Neural progenitor cell (in vitro differentiated cells): ENCODE measurements at regions not wholly inside any gene's neighbourhood (a gene's known extent, or its start where the extent isn't known, plus 50 kb on each side); places are given as distances from the start of the nearest gene placed in this dataset.

ENCODE experiments used
- CTCF ChIP-seq: fragments of 200-600 bp; sonication (generic); IDR thresholded peaks from 2 replicates; pipeline ENCODE4 v1.5.1; 2017; ENCODE audit warnings: antibody characterized with exemption, mild to moderate bottlenecking
- EZH2 ChIP-seq: fragments of 200-600 bp; sonication (generic); IDR thresholded peaks from 2 replicates; pipeline ENCODE4 v1.6.1; 2017; ENCODE audit warnings: antibody characterized with exemption, mild to moderate bottlenecking, moderate library complexity
- EZH2phosphoT487 ChIP-seq: fragments of 200-600 bp; sonication (generic); IDR thresholded peaks from 2 replicates; pipeline ENCODE4 v1.6.1; 2017; ENCODE audit warnings: antibody characterized with exemption

GRCh38 chr2:88892207-88892606 is 200.7 kb downstream of the RPIA start:
- no peak for TF ChIP-seq CTCF
- TF ChIP-seq EZH2, result no peak
- no peak for TF ChIP-seq EZH2phosphoT487
